Activated CD4-positive, CD25-positive, alpha-beta regulatory T cell treated with anti-CD3 and anti-CD28 coated beads, Interleukin-2, amount 50 U/mL, for 72 hours (primary cell): ENCODE measurements at regions not wholly inside any gene's neighbourhood (a gene's known extent, or its start where the extent isn't known, plus 50 kb on each side); places are given as distances from the start of the nearest gene placed in this dataset.

Experiments
- DNase-seq: peaks from one replicate; pipeline ENCODE4 v3.0.0; 2021

DNA sequence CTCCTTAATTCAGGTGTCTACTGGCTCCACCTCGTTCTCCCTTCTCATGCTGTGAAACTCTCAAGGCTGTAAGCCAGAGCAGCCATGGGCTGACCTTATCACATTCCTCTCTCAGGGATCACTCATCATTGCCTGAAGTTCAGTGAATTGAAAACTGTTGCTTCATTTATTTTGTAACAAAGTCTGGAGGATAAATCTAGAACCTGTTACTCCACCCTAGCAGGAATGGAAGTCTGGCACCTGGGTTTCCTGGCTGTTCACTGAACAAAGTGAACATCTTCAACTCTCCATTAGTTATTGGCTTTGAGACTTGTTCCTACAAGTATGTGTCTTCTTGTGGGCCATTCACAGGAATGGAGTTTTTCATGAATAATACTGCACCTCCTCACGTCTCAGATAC is 584.1 kb downstream of the PTPRU start:
- no peak for DNase-seq

DNA sequence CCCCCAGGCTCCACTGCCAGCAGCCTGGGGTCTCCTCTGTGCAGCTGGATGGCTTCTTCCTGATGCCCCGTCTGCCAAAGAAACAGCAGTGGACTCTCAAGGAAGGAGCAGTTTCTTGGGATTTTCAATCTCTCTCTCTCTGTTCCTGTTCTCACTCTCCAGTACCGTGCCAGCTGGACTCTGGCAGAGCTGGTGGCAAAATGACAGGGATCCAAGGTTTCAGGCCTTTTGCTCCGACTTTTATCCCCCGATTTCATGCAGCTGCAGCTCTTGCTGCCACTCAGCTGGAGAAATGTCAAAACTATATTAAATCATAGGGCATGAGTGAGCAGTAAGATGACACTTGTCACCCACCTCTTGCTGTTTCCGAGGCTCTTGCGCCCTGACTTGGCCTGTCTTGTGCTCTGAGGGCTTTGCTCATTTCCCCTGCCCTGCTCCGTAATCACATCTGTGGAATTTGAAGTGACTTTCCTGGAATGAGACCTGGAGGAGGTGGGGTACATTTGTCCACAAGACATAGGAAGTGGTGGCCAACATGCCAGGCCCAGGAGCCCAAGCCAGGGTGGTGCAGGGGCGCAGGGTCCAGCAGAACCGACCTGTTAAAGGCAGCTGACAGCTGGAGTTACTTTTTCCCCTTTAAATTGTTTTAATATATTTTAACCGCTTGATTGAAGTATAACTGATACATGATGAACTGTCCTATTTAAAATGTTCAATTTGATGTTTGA is 576.2 kb downstream of the PTPRU start:
- DNase-seq = no peak

DNA sequence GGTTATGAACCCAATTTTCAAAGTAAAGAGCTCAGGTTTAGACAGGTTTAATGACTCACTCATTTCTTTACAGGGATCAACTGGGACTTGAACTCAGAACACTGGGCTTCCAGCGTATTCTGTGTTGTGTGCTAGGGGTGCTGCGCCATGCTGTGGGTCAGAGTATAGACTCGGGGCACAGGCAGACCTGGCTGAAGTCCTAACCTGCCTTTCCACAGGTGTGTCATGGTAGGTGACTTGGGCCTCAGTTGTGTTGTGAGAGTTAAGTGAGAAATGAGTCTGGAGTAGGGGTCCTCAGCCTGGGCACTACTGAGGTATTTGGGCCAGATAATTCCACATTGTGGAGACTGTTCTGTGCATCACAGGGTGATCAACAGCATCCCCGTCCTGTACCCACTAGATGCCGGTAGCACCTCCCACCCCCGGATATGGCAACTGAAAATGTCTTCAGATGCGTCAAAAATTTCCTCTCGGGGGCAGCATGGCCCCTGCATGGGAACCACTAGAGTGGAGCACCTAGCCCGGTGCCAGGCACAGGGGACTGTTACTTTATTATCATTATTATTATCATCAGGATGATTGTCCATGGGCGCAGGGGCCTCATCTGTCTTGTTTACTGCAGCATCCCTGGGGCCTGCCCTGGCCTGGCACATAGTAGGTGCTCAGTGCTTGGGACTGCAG is 575.5 kb downstream of the PTPRU start:
- DNase-seq = no peak

DNA sequence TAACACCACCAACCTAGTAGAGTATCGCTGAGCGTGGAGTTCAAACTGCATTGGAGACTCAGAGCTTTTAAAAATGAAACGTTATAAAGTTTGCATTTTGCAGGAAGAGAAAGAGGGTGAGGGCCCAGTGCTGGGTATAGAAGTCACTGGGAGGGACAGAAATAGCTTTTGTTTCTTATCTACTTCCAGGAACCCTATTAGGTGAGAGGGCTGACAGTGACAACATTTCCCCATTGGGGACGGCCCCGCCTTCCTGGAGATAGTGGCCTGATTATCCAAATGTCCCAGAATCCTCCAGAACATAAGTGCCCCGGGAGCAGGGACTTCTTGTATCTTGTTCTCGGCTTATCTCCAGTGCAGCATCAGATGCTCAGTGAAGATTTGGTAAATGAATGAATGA is 574.9 kb downstream of the PTPRU start:
- DNase-seq = no peak

DNA sequence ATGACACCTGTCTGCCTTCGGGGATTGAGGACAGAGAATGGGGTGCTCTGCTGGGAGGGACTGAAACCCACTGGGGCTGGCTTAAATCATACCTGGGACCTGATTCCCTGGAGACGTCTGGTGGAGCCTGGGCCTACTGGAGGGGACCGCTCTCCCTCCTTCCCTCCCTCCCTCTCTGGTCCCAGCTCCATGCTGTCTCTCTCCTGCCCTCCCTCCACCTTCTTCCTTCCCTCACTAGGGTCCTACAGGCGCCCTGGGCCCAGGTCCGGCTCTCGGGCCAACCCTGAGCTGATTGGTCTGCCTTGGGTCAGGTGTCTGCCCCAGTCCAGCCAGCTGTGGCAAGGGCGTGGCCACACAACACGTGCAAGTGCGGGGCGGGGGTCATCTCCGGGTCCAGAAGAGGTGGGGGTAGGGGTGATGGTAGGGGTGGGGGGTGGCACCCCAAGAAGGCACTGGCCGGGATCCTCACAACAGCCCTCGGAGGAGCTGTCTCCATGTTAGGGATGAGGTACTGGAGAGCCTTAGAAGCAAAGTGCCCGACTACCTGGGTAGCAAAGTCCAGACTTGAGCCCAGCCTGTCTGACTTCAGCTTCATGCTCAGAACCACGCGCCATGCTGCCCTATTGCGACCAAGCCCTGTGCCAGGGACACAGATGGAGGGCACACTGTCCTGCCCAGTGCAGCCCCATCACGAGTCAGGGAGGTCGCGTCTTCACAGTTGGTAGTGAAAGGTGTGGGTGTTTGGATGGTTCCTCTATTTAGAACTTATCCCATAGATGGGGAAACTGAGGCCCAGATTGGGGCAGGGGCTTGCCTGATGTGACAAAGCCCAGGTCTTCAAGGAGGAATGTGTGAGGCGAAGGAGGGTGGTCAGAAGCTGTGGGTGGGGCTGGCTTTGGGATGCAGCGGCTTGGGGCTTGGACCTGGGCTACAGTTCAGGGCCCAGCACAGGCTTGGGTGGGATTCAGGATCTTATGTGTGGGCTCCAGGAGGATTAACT is 574.1 kb downstream of the PTPRU start:
- no peak for DNase-seq

DNA sequence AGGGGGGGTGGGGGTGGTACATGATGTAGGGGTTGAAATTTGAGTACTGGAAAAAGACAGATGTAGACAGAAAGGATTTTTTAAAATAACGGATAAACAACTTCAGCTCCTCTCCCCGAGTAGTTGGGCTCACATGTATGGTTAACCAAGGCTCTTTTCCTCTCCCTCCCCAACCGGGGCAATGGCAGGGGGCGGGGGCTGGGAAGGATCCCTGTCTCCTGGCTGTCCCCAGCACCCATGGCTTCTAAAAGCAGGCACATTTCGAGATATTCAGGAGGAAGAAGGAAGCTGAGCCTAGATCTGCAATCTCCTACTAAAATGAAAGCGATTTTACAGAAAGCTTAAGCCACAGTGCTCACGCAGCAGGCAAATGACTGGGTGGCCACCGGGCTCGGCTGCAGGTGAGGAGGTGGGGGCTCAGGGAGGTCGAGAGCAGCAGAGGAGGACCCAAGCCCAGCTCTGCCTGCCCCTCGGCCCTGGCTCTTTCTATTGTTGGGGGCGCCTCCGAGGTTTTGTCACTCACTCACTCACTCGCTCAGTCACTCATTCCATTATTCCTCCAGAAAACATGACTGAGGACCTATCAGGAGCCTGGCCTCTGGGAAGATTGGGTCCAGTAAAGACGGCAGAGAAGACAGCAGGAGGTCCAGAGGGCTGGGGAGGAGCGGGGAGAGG is 573.3 kb downstream of the PTPRU start:
- no peak for DNase-seq

DNA sequence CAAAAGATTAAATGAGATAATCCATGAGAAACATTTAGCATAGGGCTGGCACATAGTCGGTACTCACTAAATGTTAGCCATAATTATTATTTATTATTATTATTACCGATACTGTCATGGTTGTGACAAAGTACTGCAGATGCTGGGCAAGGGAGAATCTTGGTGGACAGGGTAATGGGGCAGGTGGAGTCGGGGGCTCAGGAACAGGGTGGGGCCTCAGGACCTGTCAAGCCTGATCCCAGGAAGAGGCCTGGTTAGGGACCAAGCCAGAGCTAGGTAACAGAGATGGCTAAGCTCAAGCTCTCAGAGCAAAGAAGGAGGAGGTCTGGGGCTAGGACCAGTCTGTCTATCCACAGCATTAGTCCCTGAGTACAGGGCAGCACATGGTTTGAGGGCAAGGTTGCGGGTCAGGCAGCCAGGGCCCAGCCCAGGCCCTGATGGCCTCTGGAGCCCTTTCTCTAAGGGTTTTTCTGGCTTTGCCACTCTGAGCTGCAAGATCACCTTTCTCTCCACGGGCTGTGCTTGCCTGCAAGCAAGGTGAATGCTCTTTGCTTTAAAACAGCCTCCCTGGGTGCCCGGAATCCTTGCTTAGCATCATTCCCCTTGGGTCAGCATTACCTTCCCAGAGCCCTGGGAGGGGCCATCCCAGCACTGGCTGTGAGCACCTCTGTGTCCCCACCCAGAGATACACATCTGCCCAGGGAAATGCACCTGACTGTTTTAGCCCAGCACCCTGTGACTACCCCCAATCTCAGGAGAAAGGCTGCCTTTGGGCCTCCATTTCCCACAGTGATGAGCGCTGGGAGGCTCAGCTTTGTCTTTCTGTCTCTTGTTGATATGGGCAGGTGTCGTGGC is 572.0 kb downstream of the PTPRU start:
- no peak for DNase-seq

DNA sequence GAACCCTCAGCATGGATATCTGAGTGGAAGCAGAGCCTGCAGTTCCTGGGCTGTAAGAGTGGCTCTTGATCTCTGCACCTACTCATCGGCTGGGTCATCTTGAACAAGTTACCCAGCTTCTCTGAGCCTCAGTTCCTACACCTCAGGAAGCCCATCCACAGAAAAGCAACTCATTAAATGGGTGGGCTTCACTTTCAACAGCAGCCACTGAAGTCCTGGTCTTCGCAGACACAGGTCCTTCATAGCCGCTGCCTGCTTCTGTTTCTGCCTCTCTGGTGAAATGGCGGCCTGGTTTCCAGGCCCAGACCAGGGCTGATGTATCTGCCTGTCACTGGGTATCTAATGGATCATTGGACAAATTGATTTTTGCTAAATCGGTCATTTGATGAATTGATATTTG is 571.4 kb downstream of the PTPRU start:
- no peak for DNase-seq

DNA sequence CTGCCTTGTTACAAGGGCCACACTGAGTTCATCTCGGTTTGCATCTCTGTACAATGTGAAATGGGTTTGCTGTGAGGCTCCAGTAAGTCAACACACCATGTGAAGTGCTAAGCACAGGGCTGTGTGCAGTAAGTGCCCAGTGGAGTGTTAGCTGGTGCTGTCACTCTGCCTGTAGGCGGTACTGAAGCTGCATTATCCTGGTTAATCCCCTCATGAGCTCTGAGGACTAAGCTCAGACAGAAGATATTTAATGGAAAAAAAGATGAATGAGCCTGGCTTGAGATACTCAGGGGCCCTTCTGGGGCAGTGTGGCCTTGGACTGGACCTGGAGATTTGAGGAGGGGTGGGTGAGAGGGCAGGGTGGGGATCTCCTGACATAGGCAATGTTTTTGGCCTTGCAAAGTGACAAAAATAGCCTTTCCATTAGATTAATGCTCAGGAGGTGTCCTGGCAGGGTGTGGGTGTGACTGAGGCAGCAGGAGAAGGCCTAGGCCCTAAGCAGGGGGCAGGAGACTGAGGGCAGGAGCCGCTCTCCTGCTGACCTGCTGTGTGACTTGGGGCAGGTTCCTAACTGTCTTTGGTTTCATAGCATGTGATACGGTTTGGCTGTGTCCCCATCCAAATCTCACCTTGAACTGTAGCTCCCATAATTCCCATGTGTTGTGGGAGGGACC is 570.5 kb downstream of the PTPRU start:
- no peak for DNase-seq

DNA sequence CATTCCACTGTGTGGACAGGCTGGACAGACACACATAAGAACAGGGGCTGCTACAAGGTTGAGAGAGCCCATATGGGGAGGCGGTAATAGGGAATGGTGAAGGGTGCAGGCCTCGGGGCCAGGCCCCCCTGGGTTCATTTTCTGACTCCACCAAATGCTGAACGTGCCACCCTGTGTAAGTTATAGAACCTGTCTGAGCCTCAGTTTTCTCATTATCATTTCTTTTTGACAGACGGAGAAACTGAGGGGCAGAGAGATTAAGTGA is 569.5 kb downstream of the PTPRU start:
- no peak for DNase-seq

DNA sequence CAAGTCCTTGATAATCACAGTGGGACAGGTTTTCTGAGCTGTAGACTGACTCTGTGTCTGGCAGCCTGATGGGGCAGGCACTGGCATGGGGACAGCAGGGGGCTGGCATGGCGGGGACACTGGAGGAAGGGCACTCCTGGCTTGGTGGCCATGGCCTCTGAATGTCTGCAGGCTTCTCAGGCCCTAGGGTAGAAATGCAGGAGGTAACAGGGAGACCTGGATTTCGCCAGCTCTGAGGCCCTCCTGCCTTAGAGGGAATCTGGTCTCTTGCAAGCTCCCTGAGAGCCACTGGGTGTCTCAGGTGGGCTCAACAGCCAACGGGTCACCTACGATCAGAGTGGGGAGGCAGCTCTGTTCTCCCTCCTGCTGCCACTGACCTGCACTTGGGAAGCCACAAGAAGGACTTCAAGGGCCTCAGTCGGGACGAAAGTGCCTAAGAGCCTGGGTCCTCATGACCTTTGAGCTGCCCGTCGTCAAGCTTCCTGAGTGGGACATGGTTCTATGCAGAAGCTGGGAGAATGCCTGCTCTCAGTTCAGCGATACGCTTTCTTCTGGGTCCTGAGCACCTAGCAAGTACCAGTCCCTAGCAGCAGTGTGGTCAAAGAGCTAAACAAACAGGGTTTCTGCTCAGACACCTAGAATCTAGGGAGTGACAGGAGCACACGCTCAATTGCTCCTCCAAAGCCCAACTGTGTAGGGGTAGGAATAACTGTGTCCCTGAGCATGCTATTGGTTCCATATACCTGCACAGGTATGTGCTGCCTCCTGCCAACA is 569.0 kb downstream of the PTPRU start:
- DNase-seq = no peak

DNA sequence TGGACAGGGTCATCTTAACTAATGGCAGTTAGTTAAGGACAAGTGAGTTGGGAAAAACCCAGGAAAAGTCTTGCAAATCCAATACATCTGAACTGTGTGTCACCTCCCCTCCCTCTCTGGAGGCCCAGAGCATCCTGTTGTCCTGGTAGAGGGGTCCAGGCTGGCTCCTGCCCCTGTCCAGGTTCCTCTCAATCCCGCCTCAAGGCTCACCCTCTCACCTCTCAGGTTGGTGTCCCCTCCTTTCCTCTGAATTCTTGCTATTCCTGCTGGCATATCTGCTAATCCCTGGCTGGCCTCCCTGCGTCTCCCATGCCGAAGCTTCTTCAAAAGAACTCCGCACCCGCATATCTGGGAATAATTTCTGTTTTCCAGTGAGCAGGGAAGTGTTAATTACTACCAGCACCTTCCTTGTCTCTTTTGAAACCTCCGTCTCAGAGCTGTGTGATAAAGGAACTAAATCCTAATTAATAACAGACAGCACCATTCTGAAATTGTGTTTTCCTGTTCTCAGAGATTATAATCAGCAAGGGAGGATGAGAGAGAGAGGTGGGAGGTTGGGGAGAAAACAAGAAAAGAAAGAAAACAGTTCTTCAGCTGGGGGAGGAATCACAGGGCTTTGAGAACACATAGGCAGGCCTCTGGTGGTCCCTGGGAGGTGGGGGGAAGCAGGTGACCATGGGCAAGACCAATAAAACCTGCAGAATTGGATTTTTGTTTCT is 568.0 kb downstream of the PTPRU start:
- DNase-seq = no peak

DNA sequence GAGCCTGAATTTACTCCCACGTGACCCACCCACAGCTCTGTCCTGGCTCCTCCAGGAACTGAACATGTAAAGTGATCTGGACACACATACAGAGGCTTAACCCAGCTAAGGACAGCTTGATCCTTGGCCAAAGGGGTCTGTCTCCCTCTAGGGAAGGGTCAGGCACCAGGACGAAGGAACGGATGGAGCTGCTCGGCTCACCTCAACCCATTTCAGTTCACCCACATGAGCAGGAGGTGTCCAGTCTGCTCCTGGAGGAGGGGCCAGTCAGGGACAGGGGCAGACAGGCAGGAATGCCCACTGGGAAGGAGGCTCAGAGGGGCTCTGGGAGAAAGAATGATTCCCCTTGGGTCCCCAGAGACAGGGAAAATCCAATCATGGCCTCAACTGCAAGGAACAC is 567.2 kb downstream of the PTPRU start:
- DNase-seq = no peak

DNA sequence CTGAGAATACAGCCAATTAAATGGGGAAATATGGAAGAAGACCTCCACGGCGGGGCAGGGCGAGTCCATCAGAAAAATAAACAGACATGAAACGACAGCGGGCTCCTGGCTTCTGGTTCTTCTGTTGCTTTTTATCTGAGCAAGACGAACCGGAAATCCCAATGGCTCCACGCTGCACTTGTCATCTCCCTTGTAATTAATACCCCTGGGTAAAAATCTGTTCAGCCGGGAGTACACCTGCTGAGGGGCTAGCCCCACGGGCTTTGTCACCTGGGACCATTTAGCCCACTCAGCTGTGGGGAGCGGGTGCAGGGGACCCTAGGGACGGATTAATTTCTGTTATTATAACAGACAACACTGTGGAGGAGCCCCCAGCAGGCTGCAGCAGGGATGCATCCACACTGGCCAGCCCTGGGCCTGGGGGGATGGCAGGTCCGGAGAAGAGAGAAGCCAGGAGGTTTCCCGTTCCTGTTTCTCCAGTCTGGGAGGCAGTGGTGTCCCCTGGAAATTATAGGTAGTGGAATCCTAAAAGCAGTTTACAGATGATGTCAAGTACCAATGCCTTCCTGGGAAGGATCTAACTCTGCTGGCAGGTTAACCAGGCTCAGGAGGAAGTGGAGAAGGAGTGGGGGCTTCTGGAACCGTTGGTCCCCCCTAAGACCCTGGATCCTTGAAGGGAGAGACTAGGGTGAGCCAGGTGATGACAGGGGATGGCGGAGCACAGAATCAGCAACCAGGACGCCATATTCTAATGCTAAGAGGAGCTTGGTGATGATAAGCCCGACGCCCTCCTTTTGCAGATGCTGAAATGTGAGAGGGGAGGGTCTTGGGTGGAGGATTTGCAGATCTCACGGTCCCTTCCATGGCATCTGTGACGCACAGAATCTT is 566.1 kb downstream of the PTPRU start:
- no peak for DNase-seq

DNA sequence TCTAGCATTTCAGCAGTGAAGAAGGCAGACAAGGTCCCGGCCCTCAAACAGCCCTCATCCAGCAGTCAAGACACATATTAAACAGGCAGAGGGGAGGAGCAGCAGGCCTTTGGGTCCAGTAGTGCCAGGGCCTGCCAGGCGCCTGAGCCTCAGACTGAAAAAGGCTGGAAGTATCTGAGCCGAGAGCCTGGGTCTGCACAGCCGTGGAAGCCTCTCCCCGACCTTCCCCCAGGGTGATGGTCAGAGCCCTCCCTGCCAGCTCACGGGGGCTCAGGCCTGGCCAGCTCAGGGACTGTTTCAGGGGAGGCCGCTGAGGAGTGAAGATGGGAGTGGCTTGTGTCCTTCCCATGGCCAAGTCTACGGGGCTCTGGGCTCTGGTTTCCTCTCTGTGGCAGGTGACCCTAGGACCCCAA is 565.2 kb downstream of the PTPRU start:
- no peak for DNase-seq

DNA sequence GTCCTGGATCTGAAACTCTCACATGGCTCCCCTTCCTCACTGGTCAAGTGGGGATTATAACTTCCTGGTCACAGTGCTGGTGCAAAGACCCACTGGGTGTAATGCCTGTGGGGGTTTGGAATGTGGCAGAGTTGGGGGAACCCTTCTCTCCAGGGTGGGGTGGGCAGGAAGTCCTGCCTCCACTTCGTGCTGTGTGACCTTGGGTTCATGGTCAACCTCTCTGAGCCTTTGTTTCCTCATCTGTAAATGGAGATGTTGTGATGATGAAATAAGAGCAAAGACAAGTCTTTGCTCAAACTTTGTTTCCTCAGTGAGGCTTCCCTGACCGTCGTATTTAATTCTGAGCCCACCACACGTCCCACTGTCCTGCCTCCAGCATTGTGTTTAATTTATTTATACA is 564.7 kb downstream of the PTPRU start:
- DNase-seq = no peak

DNA sequence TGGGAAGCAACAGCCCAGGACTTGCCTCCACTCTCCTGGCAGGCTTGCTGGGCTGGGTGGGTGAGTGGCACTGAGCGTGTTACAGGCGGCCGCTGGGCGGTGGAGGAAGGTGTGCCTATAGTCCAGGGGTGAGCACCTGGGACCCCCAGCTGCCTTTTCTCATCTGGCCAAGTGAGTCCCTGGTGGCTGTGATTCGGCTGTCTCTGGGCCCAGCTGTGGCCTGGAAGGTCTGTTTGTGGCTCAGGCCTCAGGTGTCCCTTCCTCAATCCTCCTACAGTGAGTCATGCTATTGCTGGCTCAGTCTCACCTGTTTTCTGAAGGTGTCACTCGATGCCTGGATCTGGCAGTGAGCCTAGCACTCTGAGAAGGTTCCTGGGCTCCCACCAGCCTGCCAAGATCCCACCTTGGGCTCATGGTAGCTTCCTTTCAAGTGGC is 564.2 kb downstream of the PTPRU start:
- no peak for DNase-seq

DNA sequence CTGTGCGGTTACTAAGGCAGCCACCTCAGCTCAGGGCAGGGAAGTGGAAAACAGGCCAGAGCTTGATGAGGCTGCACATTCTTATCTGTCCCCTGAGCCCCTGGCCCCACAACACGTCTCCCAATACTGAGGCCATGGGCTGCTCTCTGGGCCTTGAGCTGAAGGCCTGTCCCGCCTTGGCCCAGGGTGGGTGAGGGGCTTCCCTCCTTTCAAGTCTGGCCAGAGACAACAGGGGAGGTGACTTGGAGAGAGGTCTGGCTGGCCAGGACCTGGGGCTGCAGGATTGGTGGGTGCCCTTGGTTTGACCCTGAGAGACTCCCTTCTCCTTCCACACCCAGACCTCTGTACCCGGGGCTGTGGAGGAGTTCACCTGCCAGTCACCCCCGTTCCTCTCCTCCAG is 563.8 kb downstream of the PTPRU start:
- no peak for DNase-seq
